ENCODE measurements at regions not wholly inside any gene's neighbourhood (a gene's known extent, or its start where the extent isn't known, plus 50 kb on each side); places are given as distances from the start of the nearest gene placed in this dataset.

DNA sequence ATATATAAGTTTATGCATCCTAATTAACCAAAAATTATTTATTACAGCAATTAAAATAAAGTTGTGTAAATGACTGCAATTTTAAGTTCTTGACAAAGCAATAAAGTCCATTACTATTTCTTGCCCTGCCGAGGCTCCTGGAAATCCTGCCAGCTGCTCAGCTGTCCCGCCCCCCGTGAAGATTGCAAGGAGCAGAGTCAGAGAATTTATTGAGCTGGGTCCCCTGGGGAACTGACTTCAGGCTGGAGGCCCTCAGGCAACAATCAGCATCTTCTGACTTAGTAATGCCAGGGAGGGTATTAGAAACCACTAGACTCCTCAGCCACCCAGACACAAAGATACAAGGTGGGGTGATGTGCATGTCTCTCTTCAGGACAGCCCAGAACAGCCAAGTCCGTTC, 92.3 kb downstream of the EDN3 start:
- no peak for DNase-seq (ENCODE audit: low spot score)
- H3K27ac Mint-ChIP-seq (ENCODE audit: unreplicated experiment), result no peak overlapping the region
- TF ChIP-seq, protein P1, sequence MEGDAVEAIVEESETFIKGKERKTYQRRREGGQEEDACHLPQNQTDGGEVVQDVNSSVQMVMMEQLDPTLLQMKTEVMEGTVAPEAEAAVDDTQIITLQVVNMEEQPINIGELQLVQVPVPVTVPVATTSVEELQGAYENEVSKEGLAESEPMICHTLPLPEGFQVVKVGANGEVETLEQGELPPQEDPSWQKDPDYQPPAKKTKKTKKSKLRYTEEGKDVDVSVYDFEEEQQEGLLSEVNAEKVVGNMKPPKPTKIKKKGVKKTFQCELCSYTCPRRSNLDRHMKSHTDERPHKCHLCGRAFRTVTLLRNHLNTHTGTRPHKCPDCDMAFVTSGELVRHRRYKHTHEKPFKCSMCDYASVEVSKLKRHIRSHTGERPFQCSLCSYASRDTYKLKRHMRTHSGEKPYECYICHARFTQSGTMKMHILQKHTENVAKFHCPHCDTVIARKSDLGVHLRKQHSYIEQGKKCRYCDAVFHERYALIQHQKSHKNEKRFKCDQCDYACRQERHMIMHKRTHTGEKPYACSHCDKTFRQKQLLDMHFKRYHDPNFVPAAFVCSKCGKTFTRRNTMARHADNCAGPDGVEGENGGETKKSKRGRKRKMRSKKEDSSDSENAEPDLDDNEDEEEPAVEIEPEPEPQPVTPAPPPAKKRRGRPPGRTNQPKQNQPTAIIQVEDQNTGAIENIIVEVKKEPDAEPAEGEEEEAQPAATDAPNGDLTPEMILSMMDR (IDR thresholded peaks at IDR 0.05; ENCODE audit: unreplicated experiment), result no peak
- H3K4me3 Mint-ChIP-seq (ENCODE audit: unreplicated experiment), result no peak overlapping the region
- H3K36me3 Mint-ChIP-seq (ENCODE audit: low read depth, unreplicated experiment), result no peaks in the 10 kb centered on the region
- peaks cover 3% of the 10 kb centered on the region for H3K27me3 Mint-ChIP-seq (ENCODE audit: unreplicated experiment)
- no peaks in the 10 kb centered on the region for H3K9me3 Mint-ChIP-seq (ENCODE audit: unreplicated experiment)
- no peaks in the 10 kb centered on the region for H3K4me1 Mint-ChIP-seq (ENCODE audit: unreplicated experiment)

DNA sequence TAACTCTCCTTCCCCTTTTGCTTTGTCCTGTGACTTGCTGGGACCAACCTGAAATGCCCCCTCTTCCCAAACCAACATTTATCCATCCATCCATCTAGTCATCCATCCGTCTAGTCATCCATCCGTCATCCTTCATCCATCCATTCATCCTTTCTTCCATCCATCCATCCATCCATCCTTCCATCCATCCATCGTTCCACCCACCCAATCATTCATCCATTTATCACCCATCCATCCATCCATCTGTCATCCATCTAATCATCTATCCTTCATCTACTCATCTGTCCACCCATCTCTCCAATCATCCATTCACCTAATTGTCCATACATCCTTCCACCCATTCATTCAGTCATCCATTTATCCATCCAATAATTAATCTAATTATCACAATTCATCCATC, 92.7 kb downstream of the EDN3 start:
- DNase-seq (ENCODE audit: low spot score), result no peak
- Mint-ChIP-seq H3K36me3 (ENCODE audit: low read depth, unreplicated experiment) (no peaks in the 10 kb centered on the region), H3K9me3 (ENCODE audit: unreplicated experiment) (no peaks in the 10 kb centered on the region), H3K27ac (ENCODE audit: unreplicated experiment) (no peak overlapping the region), H3K4me1 (ENCODE audit: unreplicated experiment) (no peaks in the 10 kb centered on the region), H3K4me3 (ENCODE audit: unreplicated experiment) (no peak overlapping the region), H3K27me3 (ENCODE audit: unreplicated experiment) (peaks cover 3% of the 10 kb centered on the region)
- TF ChIP-seq, protein P1 (IDR thresholded peaks at IDR 0.05; ENCODE audit: unreplicated experiment), result no peak

DNA sequence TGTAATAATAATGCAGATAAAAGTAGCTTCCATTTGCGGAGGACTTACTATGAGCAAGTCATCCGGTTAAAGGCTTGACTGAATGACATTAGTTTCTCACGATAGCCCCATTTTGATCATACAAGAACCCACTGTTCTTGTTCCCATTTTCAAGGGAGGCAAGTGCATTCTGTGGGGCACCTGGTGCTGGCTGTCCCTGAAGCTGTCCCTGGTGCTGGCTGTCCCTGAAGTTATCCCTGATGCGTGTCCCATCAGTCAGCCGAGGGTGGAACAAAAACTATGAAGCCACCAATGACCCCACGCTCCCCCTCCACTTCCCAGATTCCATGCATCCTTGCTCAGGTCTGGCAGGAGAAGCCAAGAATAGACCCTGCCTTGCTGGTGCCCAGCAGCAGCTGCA, 95.3 kb downstream of the EDN3 start:
- Mint-ChIP-seq H3K36me3 (ENCODE audit: low read depth, unreplicated experiment) (no peaks in the 10 kb centered on the region), H3K9me3 (ENCODE audit: unreplicated experiment) (no peaks in the 10 kb centered on the region), H3K4me3 (ENCODE audit: unreplicated experiment) (no peak overlapping the region), H3K27ac (ENCODE audit: unreplicated experiment) (no peak overlapping the region), H3K27me3 (ENCODE audit: unreplicated experiment) (peaks cover 2% of the 10 kb centered on the region), H3K4me1 (ENCODE audit: unreplicated experiment) (no peaks in the 10 kb centered on the region)
- no peak for DNase-seq (ENCODE audit: low spot score)
- TF ChIP-seq, protein P1 (IDR thresholded peaks at IDR 0.05; ENCODE audit: unreplicated experiment), result no peak

DNA sequence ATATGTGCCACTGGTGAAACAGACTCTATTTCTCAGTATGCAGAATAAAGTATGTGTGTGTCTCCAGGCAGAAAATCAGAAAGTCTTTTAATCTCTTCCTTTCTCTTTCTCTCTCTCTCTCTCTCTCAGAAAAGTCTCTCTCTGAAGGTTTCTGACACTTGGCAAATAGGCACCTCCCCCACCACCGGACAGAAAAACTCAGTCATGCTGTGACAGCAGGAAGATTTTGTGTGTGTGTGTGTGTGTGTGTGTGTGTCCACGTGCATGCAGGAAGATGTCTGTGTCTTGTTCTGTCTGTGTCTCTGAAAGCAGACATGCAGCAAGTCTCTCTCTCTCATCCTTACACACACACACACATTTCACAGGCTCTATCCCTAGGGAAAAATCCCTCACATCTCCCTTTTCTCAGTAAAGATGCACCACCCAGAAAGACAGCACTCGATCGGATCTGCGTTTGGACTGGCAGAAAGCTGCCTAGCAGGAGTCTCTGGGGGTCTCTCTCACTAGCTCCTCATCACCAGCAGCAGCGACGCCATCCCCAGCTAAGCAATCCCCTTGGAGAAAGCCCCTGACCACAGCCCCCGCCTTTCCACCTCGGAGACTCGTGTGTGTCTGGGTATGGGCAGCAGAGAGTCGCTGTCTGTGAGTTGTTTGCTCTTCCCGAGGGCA, 98.3 kb downstream of the EDN3 start:
- H3K4me1 Mint-ChIP-seq (ENCODE audit: unreplicated experiment), result no peaks in the 10 kb centered on the region
- no peaks in the 10 kb centered on the region for H3K36me3 Mint-ChIP-seq (ENCODE audit: low read depth, unreplicated experiment)
- DNase-seq (ENCODE audit: low spot score), result no peak
- TF ChIP-seq, protein P1 (IDR thresholded peaks at IDR 0.05; ENCODE audit: unreplicated experiment), result no peak
- H3K9me3 Mint-ChIP-seq (ENCODE audit: unreplicated experiment), result no peaks in the 10 kb centered on the region
- no peaks in the 10 kb centered on the region for H3K27me3 Mint-ChIP-seq (ENCODE audit: unreplicated experiment)
- H3K4me3 Mint-ChIP-seq (ENCODE audit: unreplicated experiment), result no peak overlapping the region
- H3K27ac Mint-ChIP-seq (ENCODE audit: unreplicated experiment), result no peak overlapping the region

DNA sequence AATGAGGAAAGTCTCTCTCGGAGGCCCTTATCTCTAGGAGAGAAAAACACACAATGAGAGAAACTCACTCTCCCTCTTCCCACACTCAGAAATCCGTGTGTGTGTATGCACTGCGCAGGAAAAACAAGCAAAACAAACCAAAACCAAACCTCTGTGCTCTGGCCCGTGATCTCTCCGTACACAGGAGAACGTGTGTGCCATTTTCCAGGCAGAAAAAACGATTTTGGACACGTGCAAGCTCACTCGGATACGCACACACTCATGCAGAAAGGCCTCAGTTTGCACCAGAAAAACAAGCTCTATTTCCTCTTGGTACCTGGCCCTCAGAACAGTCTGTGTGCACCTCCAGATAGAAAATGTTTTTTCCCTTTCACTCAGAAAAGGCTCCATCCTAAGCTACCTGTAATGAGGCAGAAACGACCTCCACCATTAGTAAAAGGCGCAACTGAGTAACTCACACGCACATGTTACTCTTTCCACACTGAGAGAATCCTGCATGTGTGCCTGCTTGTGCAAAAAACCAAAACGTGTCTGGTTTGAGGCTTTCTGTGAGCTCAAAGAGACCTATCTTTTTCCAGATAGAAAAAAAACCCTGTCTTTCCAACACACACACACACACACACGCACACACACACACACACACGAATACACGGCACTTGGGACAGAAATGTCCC, 99.2 kb downstream of the EDN3 start:
- no peak for DNase-seq (ENCODE audit: low spot score)
- no peak overlapping the region for H3K27ac Mint-ChIP-seq (ENCODE audit: unreplicated experiment)
- H3K9me3 Mint-ChIP-seq (ENCODE audit: unreplicated experiment), result no peaks in the 10 kb centered on the region
- no peaks in the 10 kb centered on the region for H3K27me3 Mint-ChIP-seq (ENCODE audit: unreplicated experiment)
- H3K4me3 Mint-ChIP-seq (ENCODE audit: unreplicated experiment), result no peak overlapping the region
- H3K36me3 Mint-ChIP-seq (ENCODE audit: low read depth, unreplicated experiment), result no peaks in the 10 kb centered on the region
- TF ChIP-seq, protein P1 (IDR thresholded peaks at IDR 0.05; ENCODE audit: unreplicated experiment), result no peak
- peaks cover 4% of the 10 kb centered on the region for H3K4me1 Mint-ChIP-seq (ENCODE audit: unreplicated experiment)
